GM12892 (cell line): ENCODE measurements at regions not wholly inside any gene's neighbourhood (a gene's known extent, or its start where the extent isn't known, plus 50 kb on each side); places are given as distances from the start of the nearest gene placed in this dataset.

ENCODE experiments used
- POLR2A ChIP-seq: IDR thresholded peaks from 2 replicates; pipeline ENCODE4 v1.6.1; 2011; ENCODE audit warnings: low read depth, low read length, control low read depth
- TAF1 ChIP-seq: IDR thresholded peaks from 2 replicates; pipeline ENCODE4 v1.6.1; 2011; ENCODE audit warnings: low read depth, mild to moderate bottlenecking, control low read depth, low read length, borderline replicate concordance

- TF ChIP-seq POLR2A = no peak
- no peak for TF ChIP-seq TAF1
These were observed 69.4 kb upstream of the DAB2IP start for GRCh38 chr9:121581786-121582600.
